ENCODE measurements at regions not wholly inside any gene's neighbourhood (a gene's known extent, or its start where the extent isn't known, plus 50 kb on each side); places are given as distances from the start of the nearest gene placed in this dataset.
"Not testable (repeated sequence)": the region's sequence is repeated elsewhere in the genome, so short reads cannot be mapped to it uniquely, and the experiment has no call there.

DNA sequence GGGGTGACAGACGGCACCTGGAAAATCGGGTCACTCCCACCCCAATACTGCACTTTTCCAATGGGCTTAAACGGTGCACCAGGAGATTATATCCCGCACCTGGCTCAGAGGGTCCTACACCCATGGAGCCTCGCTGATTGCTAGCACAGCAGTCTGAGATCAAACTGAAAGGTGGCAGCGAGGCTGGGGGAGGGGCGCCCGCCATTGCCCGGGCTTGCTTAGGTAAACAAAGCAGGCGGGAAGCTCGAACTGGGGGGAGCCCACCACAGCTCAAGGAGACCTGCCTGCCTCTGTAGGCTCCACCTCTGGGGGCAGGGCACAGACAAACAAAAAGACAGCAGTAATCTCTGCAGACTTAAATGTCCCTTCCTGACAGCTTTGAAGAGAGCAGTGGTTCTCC, 208.1 kb downstream of the SLC38A4 start:
- H3K4me2 ChIP-seq (ENCODE audit: low read length); H3K27ac ChIP-seq (ENCODE audit: low read length); DNase-seq; H3K9ac ChIP-seq (ENCODE audit: low read length); intact Hi-C loops (cut with micrococcal nuclease); H3K9me3 ChIP-seq (ENCODE audit: low read length); H2AFZ ChIP-seq (ENCODE audit: low read length); ATAC-seq; H3K79me2 ChIP-seq (ENCODE audit: low read length); BruUV-seq (replicated peaks); POLR2A ChIA-PET (ENCODE audit: unreplicated experiment); H3K4me3 ChIP-seq (ENCODE audit: low read length); CTCF ChIA-PET; H3K27me3 ChIP-seq (ENCODE audit: low read length); H4K20me1 ChIP-seq (ENCODE audit: low read length); H3K36me3 ChIP-seq (ENCODE audit: low read depth, low read length); H3K9me2 ChIP-seq (replicated peaks; ENCODE audit: low read length); H3F3A ChIP-seq (ENCODE audit: low read length, unreplicated experiment); H3K4me1 ChIP-seq (ENCODE audit: insufficient read depth, low read length): not testable (repeated sequence)

DNA sequence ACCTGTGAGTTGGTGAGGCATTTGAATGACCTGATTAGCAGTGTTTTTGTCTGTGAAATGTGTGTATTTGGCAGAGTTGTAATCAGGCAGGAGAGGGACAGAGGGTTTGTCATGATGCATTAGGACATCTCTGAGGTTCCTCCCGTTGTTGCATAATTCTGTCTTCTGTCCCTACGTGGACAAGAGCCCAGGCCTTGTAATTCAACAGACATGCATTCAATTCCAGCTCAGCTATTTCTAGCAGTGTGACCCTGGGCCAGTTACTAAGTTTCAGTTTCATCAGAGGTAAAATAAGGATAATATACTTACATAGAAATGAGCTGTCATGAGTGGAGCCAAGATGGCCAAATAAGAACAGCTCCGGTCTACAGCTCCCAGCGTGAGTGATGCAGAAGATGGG, 208.6 kb downstream of the SLC38A4 start:
- Histone ChIP-seq H3K36me3 (ENCODE audit: low read depth, low read length) (no peaks in the 10 kb centered on the region), H3F3A (ENCODE audit: low read length, unreplicated experiment) (no peaks in the 10 kb centered on the region), H3K27ac (ENCODE audit: low read length) (no peak overlapping the region), H4K20me1 (ENCODE audit: low read length) (no peaks in the 10 kb centered on the region), H3K79me2 (ENCODE audit: low read length) (no peaks in the 10 kb centered on the region), H2AFZ (ENCODE audit: low read length) (no peak overlapping the region), H3K9me3 (ENCODE audit: low read length) (no peaks in the 10 kb centered on the region), H3K27me3 (ENCODE audit: low read length) (no peaks in the 10 kb centered on the region), H3K4me1 (ENCODE audit: insufficient read depth, low read length) (no peaks in the 10 kb centered on the region), H3K4me2 (ENCODE audit: low read length) (no peak overlapping the region), H3K4me3 (ENCODE audit: low read length) (no peak overlapping the region), H3K9me2 (replicated peaks; ENCODE audit: low read length) (no peaks in the 10 kb centered on the region), H3K9ac (ENCODE audit: low read length) (no peak overlapping the region)
- BruUV-seq (replicated peaks), result no TSS peak
- POLR2A ChIA-PET (ENCODE audit: unreplicated experiment), result no interaction called here
- intact Hi-C loops (cut with micrococcal nuclease), result no loop called here
- ATAC-seq (no peak), DNase-seq (no peak)
- CTCF ChIA-PET, result no interaction called here
- no peak for TF ChIP-seq EZH2phosphoT487 (IDR thresholded peaks at IDR 0.05; ENCODE audit: borderline replicate concordance, low read length)
- TF ChIP-seq, protein P1, sequence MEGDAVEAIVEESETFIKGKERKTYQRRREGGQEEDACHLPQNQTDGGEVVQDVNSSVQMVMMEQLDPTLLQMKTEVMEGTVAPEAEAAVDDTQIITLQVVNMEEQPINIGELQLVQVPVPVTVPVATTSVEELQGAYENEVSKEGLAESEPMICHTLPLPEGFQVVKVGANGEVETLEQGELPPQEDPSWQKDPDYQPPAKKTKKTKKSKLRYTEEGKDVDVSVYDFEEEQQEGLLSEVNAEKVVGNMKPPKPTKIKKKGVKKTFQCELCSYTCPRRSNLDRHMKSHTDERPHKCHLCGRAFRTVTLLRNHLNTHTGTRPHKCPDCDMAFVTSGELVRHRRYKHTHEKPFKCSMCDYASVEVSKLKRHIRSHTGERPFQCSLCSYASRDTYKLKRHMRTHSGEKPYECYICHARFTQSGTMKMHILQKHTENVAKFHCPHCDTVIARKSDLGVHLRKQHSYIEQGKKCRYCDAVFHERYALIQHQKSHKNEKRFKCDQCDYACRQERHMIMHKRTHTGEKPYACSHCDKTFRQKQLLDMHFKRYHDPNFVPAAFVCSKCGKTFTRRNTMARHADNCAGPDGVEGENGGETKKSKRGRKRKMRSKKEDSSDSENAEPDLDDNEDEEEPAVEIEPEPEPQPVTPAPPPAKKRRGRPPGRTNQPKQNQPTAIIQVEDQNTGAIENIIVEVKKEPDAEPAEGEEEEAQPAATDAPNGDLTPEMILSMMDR (conservative IDR thresholded peaks at IDR 0.05; ENCODE audit: low read depth, low read length), result no peak
- no peak for TF ChIP-seq EZH2 (IDR thresholded peaks at IDR 0.05; ENCODE audit: low read length, unreplicated experiment)

DNA sequence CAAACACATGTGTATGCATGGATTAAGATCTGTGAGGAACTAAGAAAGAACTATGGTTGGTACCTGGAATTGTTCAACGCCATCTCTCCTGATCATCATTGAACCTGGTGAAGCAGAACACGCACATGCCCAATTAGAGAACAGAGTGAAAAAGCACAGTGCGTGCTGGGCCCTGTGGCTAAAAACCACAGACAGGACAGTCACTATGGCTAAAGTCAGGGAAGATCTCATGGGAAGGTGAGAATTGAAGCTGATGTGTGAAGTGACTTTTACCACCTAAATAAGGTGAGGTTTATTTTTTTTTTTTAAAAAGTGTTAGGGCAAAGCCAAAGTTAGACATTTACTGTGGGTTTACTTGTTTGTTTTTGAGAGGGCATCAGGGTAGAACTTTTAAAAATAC, 215.0 kb downstream of the SLC38A4 start:
- ChIA-PET CTCF (no interaction called here), POLR2A (ENCODE audit: unreplicated experiment) (no interaction called here)
- no peaks in the 10 kb centered on the region for H3K36me3 ChIP-seq (ENCODE audit: low read depth, low read length)
- no peak overlapping the region for H3K9ac ChIP-seq (ENCODE audit: low read length)
- H3K4me3 ChIP-seq (ENCODE audit: low read length), result no peak overlapping the region
- TF ChIP-seq EZH2 (IDR thresholded peaks at IDR 0.05; ENCODE audit: low read length, unreplicated experiment) (no peak), EZH2phosphoT487 (IDR thresholded peaks at IDR 0.05; ENCODE audit: borderline replicate concordance, low read length) (no peak)
- H3K27ac ChIP-seq (ENCODE audit: low read length), result no peak overlapping the region
- no peaks in the 10 kb centered on the region for H3K79me2 ChIP-seq (ENCODE audit: low read length)
- H3K4me1 ChIP-seq (ENCODE audit: insufficient read depth, low read length), result peaks cover 9% of the 10 kb centered on the region
- ATAC-seq (no peak), DNase-seq (no peak)
- H4K20me1 ChIP-seq (ENCODE audit: low read length), result no peaks in the 10 kb centered on the region
- no peak overlapping the region for H3K4me2 ChIP-seq (ENCODE audit: low read length)
- intact Hi-C loops (cut with micrococcal nuclease), result no loop called here
- no TSS peak for BruUV-seq (replicated peaks)
- no peaks in the 10 kb centered on the region for H3K27me3 ChIP-seq (ENCODE audit: low read length)
- no peak overlapping the region for H2AFZ ChIP-seq (ENCODE audit: low read length)
- H3K9me2 ChIP-seq (replicated peaks; ENCODE audit: low read length), result no peaks in the 10 kb centered on the region
- no peaks in the 10 kb centered on the region for H3F3A ChIP-seq (ENCODE audit: low read length, unreplicated experiment)
- no peaks in the 10 kb centered on the region for H3K9me3 ChIP-seq (ENCODE audit: low read length)

DNA sequence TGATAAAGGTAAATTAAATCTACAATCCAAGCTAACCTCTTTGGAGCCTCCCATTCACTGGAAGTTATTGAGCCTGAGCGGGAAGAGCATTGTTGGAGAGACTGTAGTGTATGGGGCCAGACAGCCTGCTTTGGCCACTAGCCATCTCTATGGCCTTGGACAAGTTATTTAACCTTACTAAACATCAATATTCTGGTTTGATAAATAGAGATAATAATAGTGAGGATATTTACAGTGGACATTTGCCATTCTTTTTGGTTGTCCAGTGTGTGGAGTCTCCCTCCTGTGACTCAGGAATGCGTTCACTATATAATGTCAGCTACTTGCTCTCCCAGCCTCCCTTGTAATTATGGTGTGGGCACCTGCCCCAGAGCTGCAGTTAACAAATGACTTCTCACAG, 216.1 kb downstream of the SLC38A4 start:
- no peaks in the 10 kb centered on the region for H3K9me3 ChIP-seq (ENCODE audit: low read length)
- CTCF ChIA-PET, result no interaction called here
- POLR2A ChIA-PET (ENCODE audit: unreplicated experiment), result no interaction called here

More for the DNA sequence above, 216.1 kb downstream of the SLC38A4 start:
- H3K36me3 ChIP-seq (ENCODE audit: low read depth, low read length), result no peaks in the 10 kb centered on the region
- H3K79me2 ChIP-seq (ENCODE audit: low read length), result no peaks in the 10 kb centered on the region
- H4K20me1 ChIP-seq (ENCODE audit: low read length), result no peaks in the 10 kb centered on the region
- H2AFZ ChIP-seq (ENCODE audit: low read length), result no peak overlapping the region
- H3K9ac ChIP-seq (ENCODE audit: low read length), result no peak overlapping the region
- H3K27ac ChIP-seq (ENCODE audit: low read length), result no peak overlapping the region
- H3K4me3 ChIP-seq (ENCODE audit: low read length), result no peak overlapping the region
- no peaks in the 10 kb centered on the region for H3F3A ChIP-seq (ENCODE audit: low read length, unreplicated experiment)
- DNase-seq (no peak), ATAC-seq (no peak)
- peaks cover 9% of the 10 kb centered on the region for H3K4me1 ChIP-seq (ENCODE audit: insufficient read depth, low read length)
- no peaks in the 10 kb centered on the region for H3K27me3 ChIP-seq (ENCODE audit: low read length)
- TF ChIP-seq EZH2 (IDR thresholded peaks at IDR 0.05; ENCODE audit: low read length, unreplicated experiment), result no peak
- TF ChIP-seq, protein P1 (conservative IDR thresholded peaks at IDR 0.05; ENCODE audit: low read depth, low read length), result no peak
- no peak for TF ChIP-seq EZH2phosphoT487 (IDR thresholded peaks at IDR 0.05; ENCODE audit: borderline replicate concordance, low read length)
- no TSS peak for BruUV-seq (replicated peaks)
- intact Hi-C loops (cut with micrococcal nuclease), result loop anchor here (2.0 kb wide), 1 partner anchor 47 kb away; no protein-coding TSS in a partner anchor
- no peaks in the 10 kb centered on the region for H3K9me2 ChIP-seq (replicated peaks; ENCODE audit: low read length)
- no peak overlapping the region for H3K4me2 ChIP-seq (ENCODE audit: low read length)

Measured in PC-3 (cell line).